Stimulated activated CD4-positive, alpha-beta T cell treated with anti-CD3 and anti-CD28 coated beads, Interleukin-2, amount 100 ng/mL, for 48 hours (primary cell): ENCODE measurements at regions not wholly inside any gene's neighbourhood (a gene's known extent, or its start where the extent isn't known, plus 50 kb on each side); places are given as distances from the start of the nearest gene placed in this dataset.
"Not testable (repeated sequence)": the region's sequence is repeated elsewhere in the genome, so short reads cannot be mapped to it uniquely, and the experiment has no call there.

ENCODE experiments used
- DNase-seq, 2 donors: peaks; one replicate each; pipeline ENCODE4 v3.0.0-alpha.2; 2020

- DNase-seq, result no peak
These were observed 54.7 kb upstream of the ARSJ start for GRCh38 chr4:114034189-114034588.

GRCh38 chr4:114036426-114036825 is 57.0 kb upstream of the ARSJ start:
- DNase-seq, result no peak

GRCh38 chr4:114036864-114037263 is 57.4 kb upstream of the ARSJ start:
- no peak for DNase-seq

GRCh38 chr4:114037988-114038387 is 58.5 kb upstream of the ARSJ start:
- DNase-seq, result no peak

GRCh38 chr4:114038762-114039387 is 59.4 kb upstream of the ARSJ start:
- no peak for DNase-seq

- DNase-seq, result no peak
These were observed 61.1 kb upstream of the ARSJ start for GRCh38 chr4:114040319-114041116.

DNA sequence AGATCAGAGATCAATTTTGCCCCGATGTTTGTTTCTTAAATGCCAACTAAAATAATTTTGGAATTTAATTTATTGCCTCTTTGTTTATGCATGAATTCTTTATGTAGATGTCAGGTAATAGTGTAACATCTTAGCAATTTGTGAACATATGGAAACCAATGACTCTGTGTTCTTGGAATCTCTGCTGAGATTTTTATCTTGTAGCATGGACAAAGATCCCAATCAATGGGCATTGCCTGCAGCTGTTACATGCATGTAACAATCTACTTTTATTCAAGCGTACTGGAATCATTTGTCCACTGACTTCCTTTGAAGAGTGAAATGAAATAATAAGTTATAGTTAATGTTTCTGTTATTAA is 61.6 kb upstream of the ARSJ start:
- no peak for DNase-seq

DNA sequence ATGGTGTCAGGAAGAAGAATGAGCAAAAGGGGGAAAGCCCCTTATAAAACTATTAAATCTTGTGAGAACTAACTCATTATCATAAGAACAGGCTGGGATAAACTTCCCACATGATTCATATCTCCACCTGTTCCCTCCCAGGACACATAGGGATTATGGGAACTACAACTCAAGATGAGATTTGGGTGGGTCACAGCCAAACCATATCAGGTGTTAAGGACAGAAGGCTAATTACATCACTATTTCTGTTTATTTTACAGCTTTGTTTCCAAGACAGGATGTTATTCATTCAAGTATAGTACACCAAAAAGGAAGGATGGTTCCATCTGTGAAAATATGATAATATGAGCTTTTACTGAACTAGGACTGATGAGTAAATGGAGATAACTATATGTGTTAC is 63.7 kb upstream of the ARSJ start:
- no peak for DNase-seq

- not testable (repeated sequence) for DNase-seq
These were observed 64.9 kb upstream of the ARSJ start for GRCh38 chr4:114044351-114044750.

- DNase-seq, result no peak
These were observed 66.9 kb upstream of the ARSJ start for GRCh38 chr4:114046331-114046730.

- not testable (repeated sequence) for DNase-seq
These were observed 68.7 kb upstream of the ARSJ start for GRCh38 chr4:114048154-114048553.

- no peak for DNase-seq
These were observed 72.8 kb upstream of the ARSJ start for GRCh38 chr4:114052227-114052626.

- DNase-seq, result no peak
These were observed 77.2 kb upstream of the ARSJ start for GRCh38 chr4:114056599-114056998.

DNA sequence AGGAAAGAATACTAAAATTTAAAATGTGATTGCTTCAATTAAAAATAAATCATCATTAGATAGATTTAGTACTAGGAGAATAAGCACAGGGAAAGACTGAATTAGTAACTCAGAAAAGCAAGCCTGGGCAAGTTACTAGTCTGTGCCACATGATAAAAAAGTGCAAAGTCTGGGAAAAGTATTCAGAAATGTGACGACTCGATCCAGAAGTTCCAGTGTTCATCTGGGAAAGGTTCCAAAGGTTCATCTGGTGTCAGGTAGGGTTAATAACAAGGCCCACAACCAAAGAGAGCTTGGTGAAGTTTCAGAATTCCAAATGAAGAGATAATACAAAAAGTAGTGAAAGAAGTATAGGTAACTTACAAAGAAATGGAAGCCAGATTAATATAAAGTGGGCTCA is 78.3 kb upstream of the ARSJ start:
- no peak for DNase-seq

GRCh38 chr4:114062499-114062898 is 83.1 kb upstream of the ARSJ start:
- DNase-seq, result no peak

- DNase-seq, result no peak
These were observed 93.3 kb upstream of the ARSJ start for GRCh38 chr4:114072781-114073180.

DNA sequence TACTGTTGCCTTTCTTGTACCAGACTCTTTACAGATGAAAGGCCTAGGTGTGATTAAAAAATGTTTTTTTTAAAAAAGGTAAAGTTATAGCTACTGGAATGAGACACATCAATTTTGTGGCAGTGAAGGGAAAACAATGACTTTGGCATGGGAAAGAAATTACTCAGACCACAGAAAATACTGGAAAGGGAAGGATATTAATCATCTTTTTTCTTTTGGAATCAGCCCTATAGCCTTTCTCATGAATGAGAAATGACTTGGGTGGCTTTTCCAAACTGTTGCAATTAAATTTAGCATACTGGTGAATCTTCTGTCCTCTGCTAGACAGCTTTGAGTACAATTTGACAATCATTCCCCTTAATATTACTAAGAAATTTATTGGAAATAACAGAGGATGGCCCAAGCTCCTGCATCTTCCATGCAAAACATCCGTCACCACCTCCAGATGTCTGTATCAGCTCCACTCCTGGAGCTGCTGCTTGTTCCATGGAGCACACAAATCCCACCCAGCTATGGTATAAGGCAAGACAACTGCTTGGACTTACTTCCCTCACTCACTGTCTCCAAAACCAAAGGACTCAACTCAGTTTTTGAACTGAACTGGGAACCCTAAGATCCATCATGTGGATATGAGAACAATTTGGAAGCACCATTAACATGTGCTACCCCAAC is 97.6 kb upstream of the ARSJ start:
- no peak for DNase-seq

GRCh38 chr4:114077610-114078009 is 98.2 kb upstream of the ARSJ start:
- DNase-seq, result no peak

GRCh38 chr4:114078636-114079035 is 99.2 kb upstream of the ARSJ start:
- DNase-seq, result no peak

DNA sequence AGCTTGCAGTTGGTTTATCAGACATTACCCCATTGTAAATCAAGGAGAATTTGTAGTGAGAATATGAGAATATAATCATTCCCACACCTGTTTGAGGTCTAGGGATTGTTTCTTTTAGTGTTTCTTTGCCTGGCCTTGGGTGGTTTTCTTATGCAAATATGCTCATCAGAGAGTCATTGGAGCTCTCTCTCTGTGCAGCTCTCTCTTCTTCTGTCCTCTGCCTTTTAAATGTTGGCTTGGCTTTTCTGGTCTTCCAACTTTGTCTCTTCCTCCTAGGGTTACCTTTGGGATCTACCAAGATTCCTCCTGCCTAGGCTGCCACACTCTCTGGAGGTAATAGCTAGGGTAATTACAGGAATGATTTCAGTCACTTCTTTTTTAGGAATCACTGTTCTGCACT is 102.3 kb upstream of the ARSJ start:
- no peak for DNase-seq

- DNase-seq, result no peak
These were observed 102.9 kb upstream of the ARSJ start for GRCh38 chr4:114082348-114082747.

DNA sequence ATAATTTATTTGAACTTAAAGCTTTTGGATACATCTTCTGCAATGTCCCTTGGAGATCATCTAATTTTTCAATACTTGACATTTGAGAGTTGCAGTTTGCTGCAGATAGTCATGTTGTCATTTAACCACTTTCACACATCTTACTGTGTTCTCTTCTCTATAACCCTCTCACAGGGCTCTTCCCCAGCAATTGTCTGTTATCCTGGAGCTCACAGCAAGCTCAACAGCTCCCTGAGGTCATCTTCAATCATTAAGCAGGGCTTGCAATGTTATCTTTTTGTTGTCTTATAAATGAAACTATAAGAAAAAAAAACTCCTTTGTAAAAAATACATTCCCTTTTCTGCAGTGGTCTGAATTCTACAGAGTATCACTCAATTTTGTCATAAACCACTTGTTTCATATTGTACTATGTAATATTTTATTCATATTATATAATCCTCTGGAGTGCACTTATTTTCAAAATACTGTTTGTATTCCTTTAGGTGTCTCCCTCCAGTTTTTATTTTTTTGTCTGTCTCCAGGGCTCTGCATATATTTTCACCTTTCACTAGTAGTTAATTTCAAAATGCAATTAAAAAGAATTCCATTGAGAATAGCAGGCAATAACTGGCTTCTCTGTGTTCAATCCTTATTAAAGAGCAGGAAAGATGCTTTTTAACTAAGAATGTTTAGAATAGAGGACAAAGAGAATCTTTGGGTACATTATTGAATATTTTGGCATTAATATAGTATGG is 106.3 kb upstream of the ARSJ start:
- DNase-seq, result no peak

GRCh38 chr4:114087596-114088230 is 108.3 kb upstream of the ARSJ start:
- no peak for DNase-seq
